Body of pancreas (tissue), 4 donors: ENCODE measurements at regions not wholly inside any gene's neighbourhood (a gene's known extent, or its start where the extent isn't known, plus 50 kb on each side); places are given as distances from the start of the nearest gene placed in this dataset.
"Not testable (repeated sequence)": the region's sequence is repeated elsewhere in the genome, so short reads cannot be mapped to it uniquely, and the experiment has no call there.

Source experiments
- ATAC-seq: fragments of 150-250 bp; one replicate; pipeline ENCODE4 v1.9.1; 2016
- DNase-seq, 4 donors: peaks; one replicate each; pipeline ENCODE4 v3.0.0-alpha.2; 2019
- H3K27ac ChIP-seq, 4 donors: fragments of 200-600 bp; sonication (generic); 1 replicate in 3 of 4; 2 replicates in 1 of 4; pipeline versions ENCODE4 v1.5.1 to v1.6.1; 2016 to 2019; ENCODE audit warnings: mild to moderate bottlenecking in 1 of 4, mixed read lengths in 1 of 4, moderate library complexity in 1 of 4
- H3K27me3 ChIP-seq, 2 donors: fragments of 200-600 bp; sonication (generic); one replicate each; pipeline ENCODE4 v1.6.0; 2016; ENCODE audit warnings: mild to moderate bottlenecking in 1 of 2
- H3K36me3 ChIP-seq, 2 donors: fragments of 200-600 bp; sonication (generic); replicated peaks in 1 of 2; 2 replicates each; pipeline ENCODE4 v1.5.1; 2016; ENCODE audit warnings: low read depth in 2 of 2; ENCODE audit not compliant: insufficient read depth in 1 of 2
- H3K4me1 ChIP-seq: fragments of 200-600 bp; sonication (generic); one replicate; pipeline ENCODE4 v1.6.0; 2016
- H3K4me3 ChIP-seq, 2 donors: fragments of 200-600 bp; sonication (generic); 1 replicate in 1 of 2; 2 replicates in 1 of 2; pipeline ENCODE4 v1.5.1; 2016 to 2019
- H3K9me3 ChIP-seq, 3 donors: fragments of 200-600 bp; sonication (generic); 1 replicate in 2 of 3; 2 replicates in 1 of 3; pipeline ENCODE4 v1.5.1; 2016
- POLR2A ChIP-seq, 3 donors: fragments of 450-650 bp; IDR thresholded peaks; one replicate each; pipeline ENCODE4 v1.6.1; 2016; ENCODE audit warnings: antibody characterized with exemption in 3 of 3, mild to moderate bottlenecking in 2 of 3
- WGBS, 2 donors: methylation state at CpG; one replicate each; pipeline ENCODE4 v1.1.5; 2017; 5-methylcytosine and 5-hydroxymethylcytosine counted together
- intact Hi-C: fragments of 100-400 bp; cut with DNase I; formaldehyde crosslinking; loops from one replicate; pipeline ENCODE4 v1.15.1; 2023
- TF ChIP-seq, protein P1 (sequence below), 7 experiments: fragments of 450-650 bp in 4 of 7; fragments of 200-600 bp in 3 of 7; sonication (generic) in 3 of 7; IDR thresholded peaks; one replicate each; pipeline ENCODE4 v1.5.1; 2016 to 2019; ENCODE audit warnings: antibody characterized with exemption in 7 of 7

DNA sequence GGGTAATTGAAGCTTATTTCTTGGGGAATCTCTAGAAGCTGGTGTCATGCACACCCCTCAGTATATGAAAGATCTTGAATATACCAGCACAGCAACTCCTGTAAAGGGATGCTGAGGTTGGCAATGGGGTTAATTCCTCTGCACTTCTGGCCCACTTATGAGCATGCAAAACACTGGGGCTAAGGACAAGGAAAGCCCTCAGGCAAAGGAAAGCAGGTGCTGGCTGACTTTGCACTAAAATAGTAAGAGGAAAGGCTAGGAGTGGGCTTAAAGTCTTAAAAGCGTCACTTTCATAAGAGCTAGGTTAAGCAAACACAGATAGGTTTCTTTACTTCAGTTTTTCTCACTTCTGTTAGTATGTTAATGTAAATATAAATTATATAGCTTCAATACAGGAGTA lies 572.6 kb upstream of the LUZP2 start:
- DNase-seq (no peak), ATAC-seq (no peak)
- Histone ChIP-seq H3K9me3 (no peaks in the 10 kb centered on the region), H3K4me1 (no peaks in the 10 kb centered on the region), H3K36me3 (no peaks in the 10 kb centered on the region), H3K4me3 (no peak overlapping the region), H3K27me3 (no peaks in the 10 kb centered on the region), H3K27ac (no peak overlapping the region)
- intact Hi-C loops, result no loop called here
- WGBS, 2 donors, result 69 to 76% methylated on average over 1 of the region's 1 CpG
- TF ChIP-seq, protein P1, sequence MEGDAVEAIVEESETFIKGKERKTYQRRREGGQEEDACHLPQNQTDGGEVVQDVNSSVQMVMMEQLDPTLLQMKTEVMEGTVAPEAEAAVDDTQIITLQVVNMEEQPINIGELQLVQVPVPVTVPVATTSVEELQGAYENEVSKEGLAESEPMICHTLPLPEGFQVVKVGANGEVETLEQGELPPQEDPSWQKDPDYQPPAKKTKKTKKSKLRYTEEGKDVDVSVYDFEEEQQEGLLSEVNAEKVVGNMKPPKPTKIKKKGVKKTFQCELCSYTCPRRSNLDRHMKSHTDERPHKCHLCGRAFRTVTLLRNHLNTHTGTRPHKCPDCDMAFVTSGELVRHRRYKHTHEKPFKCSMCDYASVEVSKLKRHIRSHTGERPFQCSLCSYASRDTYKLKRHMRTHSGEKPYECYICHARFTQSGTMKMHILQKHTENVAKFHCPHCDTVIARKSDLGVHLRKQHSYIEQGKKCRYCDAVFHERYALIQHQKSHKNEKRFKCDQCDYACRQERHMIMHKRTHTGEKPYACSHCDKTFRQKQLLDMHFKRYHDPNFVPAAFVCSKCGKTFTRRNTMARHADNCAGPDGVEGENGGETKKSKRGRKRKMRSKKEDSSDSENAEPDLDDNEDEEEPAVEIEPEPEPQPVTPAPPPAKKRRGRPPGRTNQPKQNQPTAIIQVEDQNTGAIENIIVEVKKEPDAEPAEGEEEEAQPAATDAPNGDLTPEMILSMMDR (IDR thresholded peaks at IDR 0.05), result no peak
- no peak for TF ChIP-seq POLR2A (IDR thresholded peaks at IDR 0.05)

DNA sequence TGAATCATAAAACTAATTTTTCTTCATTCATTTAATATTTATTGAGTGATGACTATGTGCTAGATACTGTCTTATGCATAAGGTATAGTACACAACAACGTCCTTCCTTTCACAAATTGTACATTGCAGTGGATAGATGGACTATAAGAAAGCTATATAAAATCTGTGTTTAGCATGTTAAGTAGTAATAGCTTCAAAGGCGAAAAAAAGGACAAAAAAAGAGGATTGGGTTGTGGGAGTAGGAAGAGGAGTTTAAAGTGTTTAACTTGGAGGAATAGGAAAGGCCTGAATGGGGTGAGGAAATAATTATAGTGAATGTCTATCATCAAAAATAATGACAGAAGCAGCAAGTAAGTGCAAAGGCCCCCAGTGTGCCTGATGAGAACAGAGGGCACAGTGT lies 565.4 kb upstream of the LUZP2 start:
- whole genome bisulfite sequencing, 2 donors, result 47 to 77% methylated on average over 2 of the region's 2 CpGs
- Histone ChIP-seq H3K27ac (no peak overlapping the region), H3K9me3 (no peaks in the 10 kb centered on the region), H3K27me3 (no peaks in the 10 kb centered on the region), H3K36me3 (no peaks in the 10 kb centered on the region), H3K4me3 (no peak overlapping the region), H3K4me1 (no peaks in the 10 kb centered on the region)
- DNase-seq (no peak), ATAC-seq (no peak)
- intact Hi-C loops, result no loop called here
- TF ChIP-seq POLR2A (IDR thresholded peaks at IDR 0.05), result no peak
- TF ChIP-seq, protein P1 (IDR thresholded peaks at IDR 0.05), result no peak

DNA sequence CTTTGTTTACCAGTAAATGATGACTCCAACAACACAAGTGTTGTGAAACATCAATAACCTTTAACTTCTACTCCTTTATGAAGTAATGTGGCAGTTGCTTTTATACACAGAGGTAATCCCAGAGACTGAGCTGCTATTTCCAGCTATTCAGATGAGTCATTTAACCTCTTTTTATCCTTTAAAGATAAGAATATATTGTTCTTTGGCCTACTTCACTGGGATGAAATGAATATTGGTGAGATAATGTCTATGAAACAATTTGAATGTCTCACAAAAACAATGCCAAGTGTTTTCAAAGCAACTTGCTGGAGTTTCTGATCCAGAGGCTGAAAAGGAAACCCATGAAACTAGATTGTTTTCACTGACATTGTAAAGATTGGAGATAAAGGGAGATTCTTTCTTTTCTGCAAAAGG lies 564.4 kb upstream of the LUZP2 start:
- Histone ChIP-seq H3K9me3 (no peaks in the 10 kb centered on the region), H3K27me3 (no peaks in the 10 kb centered on the region), H3K36me3 (no peaks in the 10 kb centered on the region), H3K4me1 (no peaks in the 10 kb centered on the region), H3K4me3 (no peak overlapping the region), H3K27ac (no peak overlapping the region)
- DNase-seq (no peak), ATAC-seq (no peak)
- intact Hi-C loops, result no loop called here
- TF ChIP-seq, protein P1 (IDR thresholded peaks at IDR 0.05), result no peak
- TF ChIP-seq POLR2A (IDR thresholded peaks at IDR 0.05), result no peak

DNA sequence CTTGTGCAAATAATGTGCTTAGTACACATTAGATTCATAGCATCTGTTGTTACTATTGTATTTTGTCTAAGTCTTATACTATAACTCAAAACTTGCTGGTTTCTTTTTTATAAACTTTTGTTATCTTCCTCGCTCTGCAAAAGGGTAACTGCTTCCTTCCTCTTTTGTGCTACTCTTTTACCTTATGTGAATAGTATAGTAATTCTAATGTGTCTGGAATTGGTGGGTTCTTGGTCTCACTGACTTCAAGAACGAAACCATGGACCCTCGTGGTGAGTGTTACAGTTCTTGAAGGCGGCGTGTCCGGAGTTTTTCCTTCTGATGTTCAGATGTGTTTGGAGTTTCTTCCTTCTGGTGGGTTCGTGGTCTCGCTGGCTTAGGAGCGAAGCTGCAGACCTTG lies 563.1 kb upstream of the LUZP2 start:
- WGBS, 2 donors, result 64 to 83% methylated on average over 9 of the region's 9 CpGs
- H3K36me3 ChIP-seq, result no peaks in the 10 kb centered on the region
- ATAC-seq (no peak), DNase-seq (no peak)
- intact Hi-C loops, result no loop called here
- no peak overlapping the region for H3K27ac ChIP-seq
- H3K9me3 ChIP-seq, result no peaks in the 10 kb centered on the region
- no peak for TF ChIP-seq POLR2A (IDR thresholded peaks at IDR 0.05)
- TF ChIP-seq, protein P1 (IDR thresholded peaks at IDR 0.05), result no peak
- no peaks in the 10 kb centered on the region for H3K4me1 ChIP-seq
- H3K4me3 ChIP-seq, result no peak overlapping the region
- no peaks in the 10 kb centered on the region for H3K27me3 ChIP-seq

DNA sequence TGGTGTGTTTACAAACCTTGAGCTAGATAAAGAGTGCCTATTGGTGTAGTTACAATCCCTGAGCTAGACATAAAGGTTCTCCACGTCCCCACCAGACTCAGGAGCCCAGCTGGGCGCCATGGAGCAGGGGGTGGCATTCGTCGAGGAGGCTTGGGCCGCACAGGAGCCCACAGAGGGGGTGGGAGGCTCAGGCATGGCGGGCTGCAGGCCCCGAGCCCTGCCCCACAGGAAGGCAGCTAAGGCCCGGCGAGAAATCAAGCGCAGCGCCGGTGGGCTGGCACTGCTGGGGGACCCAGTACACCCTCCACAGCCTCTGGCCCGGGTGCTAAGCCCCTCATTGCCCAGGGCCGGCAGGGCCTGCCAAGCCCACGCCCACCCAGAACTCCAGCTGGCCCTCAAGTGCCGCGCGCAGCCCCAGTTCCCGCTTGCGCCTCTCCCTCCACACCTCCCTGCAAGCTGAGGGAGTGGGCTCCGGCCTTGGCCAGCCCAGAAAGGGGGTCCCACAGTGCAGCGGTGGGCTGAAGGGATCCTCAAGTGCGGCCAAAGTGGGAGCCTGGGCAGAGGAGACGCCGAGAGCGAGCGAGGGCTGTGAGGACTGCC lies 562.1 kb upstream of the LUZP2 start:
- H3K9me3 ChIP-seq, H3K27ac ChIP-seq, intact Hi-C loops, H3K36me3 ChIP-seq, ATAC-seq, DNase-seq, H3K4me1 ChIP-seq, H3K27me3 ChIP-seq, H3K4me3 ChIP-seq: not testable (repeated sequence)
- 91% methylated on average over 8 to 21 of the region's 27 CpGs for WGBS, 2 donors

DNA sequence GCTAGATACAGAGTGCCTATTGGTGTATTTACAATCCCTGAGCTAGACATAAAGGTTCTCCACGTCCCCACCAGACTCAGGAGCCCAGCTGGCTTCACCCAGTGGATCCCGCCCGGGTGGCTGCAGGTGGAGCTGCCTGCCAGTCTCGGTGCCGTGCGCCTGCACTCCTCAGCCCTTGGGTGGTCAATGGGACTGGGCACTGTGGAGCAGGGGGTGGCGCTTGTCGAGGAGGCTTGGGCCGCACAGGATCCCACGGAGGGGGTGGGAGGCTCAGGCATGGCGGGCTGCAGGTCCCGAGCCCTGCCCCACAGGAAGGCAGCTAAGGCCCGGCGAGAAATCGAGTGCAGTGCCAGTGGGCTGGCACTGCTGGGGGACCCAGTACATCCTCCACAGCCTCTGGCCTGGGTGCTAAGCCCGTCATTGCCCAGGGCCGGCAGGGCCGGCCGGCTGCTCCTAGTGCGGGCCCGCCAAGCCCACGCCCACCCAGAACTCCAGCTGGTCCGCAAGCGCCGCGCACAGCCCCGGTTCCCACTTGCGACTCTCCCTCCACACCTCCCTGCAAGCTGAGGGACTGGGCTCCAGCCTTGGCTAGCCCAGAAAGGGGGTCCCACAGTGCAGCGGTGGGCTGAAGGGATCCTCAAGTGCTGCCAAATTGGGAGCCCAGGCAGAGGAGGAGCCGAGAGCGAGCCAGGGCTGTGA lies 554.6 kb upstream of the LUZP2 start:
- H3K9me3 ChIP-seq, H3K36me3 ChIP-seq, intact Hi-C loops, H3K4me3 ChIP-seq, ATAC-seq, H3K27ac ChIP-seq, DNase-seq, H3K4me1 ChIP-seq, H3K27me3 ChIP-seq: not testable (repeated sequence)
- 80 to 88% methylated on average over 5 to 30 of the region's 31 CpGs for WGBS, 2 donors
